ENCODE measurements at regions not wholly inside any gene's neighbourhood (a gene's known extent, or its start where the extent isn't known, plus 50 kb on each side); places are given as distances from the start of the nearest gene placed in this dataset.

GRCh38 chr16:86428729-86429517, 81.4 kb upstream of the FOXF1 start:
- no peaks in the 10 kb centered on the region for H3K9me3 ChIP-seq
- H3K36me3 ChIP-seq, result no peaks in the 10 kb centered on the region
- WGBS, result 53% methylated on average over 11 of the region's 12 CpGs
- H3K27ac ChIP-seq, result no peak overlapping the region
- no peaks in the 10 kb centered on the region for H3K4me1 ChIP-seq
- TF ChIP-seq POLR2AphosphoS5 (IDR thresholded peaks at IDR 0.05), result no peak
- no peak for TF ChIP-seq EP300 (IDR thresholded peaks at IDR 0.05)
- TF ChIP-seq POLR2A (IDR thresholded peaks at IDR 0.05), result no peak
- no peak for TF ChIP-seq CTCF (IDR thresholded peaks at IDR 0.05)
- no peak for DNase-seq (ENCODE audit: low spot score in 2 of 2)
- no peak overlapping the region for H3K4me3 ChIP-seq
- peaks cover 48% of the 10 kb centered on the region for H3K27me3 ChIP-seq

DNA sequence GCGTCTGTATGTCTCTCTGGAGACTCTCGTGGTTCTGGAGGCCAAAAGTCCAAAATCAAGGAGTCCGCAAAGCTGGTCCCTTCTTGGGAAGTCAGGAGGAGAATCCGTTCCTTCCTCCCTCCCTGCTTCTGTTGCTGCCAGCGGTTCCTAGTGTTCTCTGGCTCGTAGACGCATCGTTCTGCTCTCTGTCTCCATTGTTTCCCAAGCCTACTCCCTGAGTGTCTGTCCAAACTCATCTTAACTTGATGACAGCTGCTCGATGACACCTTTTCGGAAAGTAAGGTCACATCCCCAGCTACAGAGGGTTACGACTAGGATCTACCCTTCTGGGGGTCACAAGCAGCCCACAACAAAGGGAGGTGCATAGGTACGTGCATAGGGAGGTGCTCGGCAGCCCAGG, 80.7 kb upstream of the FOXF1 start:
- Histone ChIP-seq H3K9me3 (no peaks in the 10 kb centered on the region), H3K27me3 (peaks cover 48% of the 10 kb centered on the region), H3K27ac (no peak overlapping the region), H3K4me1 (no peaks in the 10 kb centered on the region), H3K36me3 (no peaks in the 10 kb centered on the region), H3K4me3 (no peak overlapping the region)
- 88% methylated on average over 12 of the region's 13 CpGs for WGBS
- TF ChIP-seq CTCF (IDR thresholded peaks at IDR 0.05), result no peak
- no peak for TF ChIP-seq EP300 (IDR thresholded peaks at IDR 0.05)
- no peak for TF ChIP-seq POLR2A (IDR thresholded peaks at IDR 0.05)
- no peak for TF ChIP-seq POLR2AphosphoS5 (IDR thresholded peaks at IDR 0.05)
- DNase-seq (ENCODE audit: low spot score in 2 of 2), result no peak

- TF ChIP-seq CTCF (IDR thresholded peaks at IDR 0.05), result no peak
- TF ChIP-seq POLR2AphosphoS5 (IDR thresholded peaks at IDR 0.05), result no peak
- TF ChIP-seq EP300 (IDR thresholded peaks at IDR 0.05), result no peak
- no peak for TF ChIP-seq POLR2A (IDR thresholded peaks at IDR 0.05)
- Histone ChIP-seq H3K36me3 (no peaks in the 10 kb centered on the region), H3K4me3 (no peak overlapping the region), H3K9me3 (no peaks in the 10 kb centered on the region), H3K27ac (no peak overlapping the region), H3K4me1 (no peaks in the 10 kb centered on the region), H3K27me3 (peaks cover 43% of the 10 kb centered on the region)
- no peak for DNase-seq (ENCODE audit: low spot score in 2 of 2)
- 73% methylated on average over 3 of the region's 4 CpGs for WGBS
Observed at GRCh38 chr16:86430814-86431213, 79.5 kb upstream of the FOXF1 start.

GRCh38 chr16:86431540-86431939, 78.8 kb upstream of the FOXF1 start:
- TF ChIP-seq POLR2AphosphoS5 (IDR thresholded peaks at IDR 0.05) (no peak), CTCF (IDR thresholded peaks at IDR 0.05) (no peak), EP300 (IDR thresholded peaks at IDR 0.05) (no peak), POLR2A (IDR thresholded peaks at IDR 0.05) (no peak)
- Histone ChIP-seq H3K4me1 (no peaks in the 10 kb centered on the region), H3K4me3 (no peak overlapping the region), H3K36me3 (no peaks in the 10 kb centered on the region), H3K27me3 (peaks cover 46% of the 10 kb centered on the region), H3K9me3 (no peaks in the 10 kb centered on the region), H3K27ac (no peak overlapping the region)
- no peak for DNase-seq (ENCODE audit: low spot score in 2 of 2)
- 90% methylated on average over 2 of the region's 11 CpGs for WGBS

GRCh38 chr16:86432048-86432447, 78.3 kb upstream of the FOXF1 start:
- Histone ChIP-seq H3K4me1 (no peaks in the 10 kb centered on the region), H3K27ac (no peak overlapping the region), H3K27me3 (peaks cover 46% of the 10 kb centered on the region), H3K4me3 (no peak overlapping the region), H3K36me3 (no peaks in the 10 kb centered on the region), H3K9me3 (no peaks in the 10 kb centered on the region)
- 84% methylated on average over 16 of the region's 16 CpGs for WGBS
- no peak for TF ChIP-seq CTCF (IDR thresholded peaks at IDR 0.05)
- no peak for TF ChIP-seq POLR2AphosphoS5 (IDR thresholded peaks at IDR 0.05)
- no peak for TF ChIP-seq EP300 (IDR thresholded peaks at IDR 0.05)
- no peak for TF ChIP-seq POLR2A (IDR thresholded peaks at IDR 0.05)
- no peak for DNase-seq (ENCODE audit: low spot score in 2 of 2)
